ENCODE measurements at regions not wholly inside any gene's neighbourhood (a gene's known extent, or its start where the extent isn't known, plus 50 kb on each side); places are given as distances from the start of the nearest gene placed in this dataset.

GRCh38 chr16:47780213-47780875 is 319.2 kb downstream of the PHKB start:
- ChIA-PET CTCF (no interaction called here), POLR2A (no interaction called here)
- H3K27ac ChIP-seq (ENCODE audit: low read depth, low read length), result no peak overlapping the region
- no peak overlapping the region for H3K4me3 ChIP-seq (ENCODE audit: low read depth, low read length)
- DNase-seq (ENCODE audit: low read depth, low spot score), result no peak
- no peaks in the 10 kb centered on the region for H3K27me3 ChIP-seq (ENCODE audit: control insufficient read depth, insufficient read depth, low read length)
- no peak for TF ChIP-seq CTCF (IDR thresholded peaks at IDR 0.05; ENCODE audit: low read depth, low read length)
- no peaks in the 10 kb centered on the region for H3K9me3 ChIP-seq (ENCODE audit: control insufficient read depth, insufficient read depth, low read length)

GRCh38 chr16:47779201-47780016 is 318.3 kb downstream of the PHKB start:
- ChIA-PET POLR2A (no interaction called here), CTCF (no interaction called here)
- no peak for TF ChIP-seq CTCF (IDR thresholded peaks at IDR 0.05; ENCODE audit: low read depth, low read length)
- no peak for DNase-seq (ENCODE audit: low read depth, low spot score)
- Histone ChIP-seq H3K9me3 (ENCODE audit: control insufficient read depth, insufficient read depth, low read length) (no peaks in the 10 kb centered on the region), H3K27ac (ENCODE audit: low read depth, low read length) (no peak overlapping the region), H3K4me3 (ENCODE audit: low read depth, low read length) (no peak overlapping the region; the same call in 1 of the 2 replicates), H3K27me3 (ENCODE audit: control insufficient read depth, insufficient read depth, low read length) (no peaks in the 10 kb centered on the region)

- POLR2A ChIA-PET, result no interaction called here
- CTCF ChIA-PET, result no interaction called here
These were observed 317.1 kb downstream of the PHKB start for GRCh38 chr16:47778106-47778801.

GRCh38 chr16:47777220-47777619 is 316.1 kb downstream of the PHKB start:
- no peak for TF ChIP-seq CTCF (IDR thresholded peaks at IDR 0.05; ENCODE audit: low read depth, low read length)
- DNase-seq (ENCODE audit: low read depth, low spot score), result no peak
- POLR2A ChIA-PET, result no interaction called here
- no peaks in the 10 kb centered on the region for H3K9me3 ChIP-seq (ENCODE audit: control insufficient read depth, insufficient read depth, low read length)
- H3K4me3 ChIP-seq (ENCODE audit: low read depth, low read length), result no peak overlapping the region
- CTCF ChIA-PET, result no interaction called here
- no peaks in the 10 kb centered on the region for H3K27me3 ChIP-seq (ENCODE audit: control insufficient read depth, insufficient read depth, low read length)
- H3K27ac ChIP-seq (ENCODE audit: low read depth, low read length), result no peak overlapping the region

More at GRCh38 chr16:47778106-47778801, 317.1 kb downstream of the PHKB start:
- no peaks in the 10 kb centered on the region for H3K9me3 ChIP-seq (ENCODE audit: control insufficient read depth, insufficient read depth, low read length)
- TF ChIP-seq CTCF (IDR thresholded peaks at IDR 0.05; ENCODE audit: low read depth, low read length), result no peak
- no peaks in the 10 kb centered on the region for H3K27me3 ChIP-seq (ENCODE audit: control insufficient read depth, insufficient read depth, low read length)
- no peak for DNase-seq (ENCODE audit: low read depth, low spot score)
- H3K27ac ChIP-seq (ENCODE audit: low read depth, low read length), result no peak overlapping the region
- H3K4me3 ChIP-seq (ENCODE audit: low read depth, low read length), result no peak overlapping the region
